Body of pancreas (tissue), 4 donors: ENCODE measurements at regions not wholly inside any gene's neighbourhood (a gene's known extent, or its start where the extent isn't known, plus 50 kb on each side); places are given as distances from the start of the nearest gene placed in this dataset.

Source experiments
- POLR2A ChIP-seq, 3 donors: fragments of 450-650 bp; IDR thresholded peaks; one replicate each; pipeline ENCODE4 v1.6.1; 2016; ENCODE audit warnings: antibody characterized with exemption in 3 of 3, mild to moderate bottlenecking in 2 of 3
- TF ChIP-seq, protein P1 (sequence below), 7 experiments: fragments of 450-650 bp in 4 of 7; fragments of 200-600 bp in 3 of 7; sonication (generic) in 3 of 7; IDR thresholded peaks; one replicate each; pipeline ENCODE4 v1.5.1; 2016 to 2019; ENCODE audit warnings: antibody characterized with exemption in 7 of 7

DNA sequence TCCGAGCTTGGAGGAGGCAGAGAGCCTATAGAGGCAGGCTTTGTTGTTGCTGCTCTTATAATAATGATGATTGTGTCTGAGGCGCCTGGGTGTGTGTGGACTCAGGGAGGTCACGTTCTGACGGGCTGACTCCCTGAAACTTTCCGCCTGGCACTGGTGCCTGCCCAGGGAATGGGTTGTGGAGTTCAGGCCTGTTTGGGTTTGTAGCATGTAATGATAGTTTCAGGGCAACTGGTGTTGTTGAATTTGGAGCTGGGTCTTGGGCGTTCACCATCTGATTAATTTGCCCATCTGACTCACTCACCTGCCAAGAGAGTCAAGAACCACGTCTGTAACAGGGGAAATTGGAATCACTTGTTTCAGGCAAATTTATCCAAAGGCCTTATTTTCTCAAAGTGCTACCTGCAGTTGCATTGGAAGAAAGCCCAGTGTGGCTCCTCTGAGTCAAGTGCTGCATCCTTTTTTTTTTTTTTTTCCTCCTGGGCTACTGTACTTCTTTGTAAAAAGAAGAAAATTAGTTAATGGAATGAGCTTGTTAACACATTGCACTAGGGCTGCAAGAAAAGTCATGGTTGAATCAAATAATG lies 386.5 kb downstream of the GADD45G start:
- TF ChIP-seq, protein P1, sequence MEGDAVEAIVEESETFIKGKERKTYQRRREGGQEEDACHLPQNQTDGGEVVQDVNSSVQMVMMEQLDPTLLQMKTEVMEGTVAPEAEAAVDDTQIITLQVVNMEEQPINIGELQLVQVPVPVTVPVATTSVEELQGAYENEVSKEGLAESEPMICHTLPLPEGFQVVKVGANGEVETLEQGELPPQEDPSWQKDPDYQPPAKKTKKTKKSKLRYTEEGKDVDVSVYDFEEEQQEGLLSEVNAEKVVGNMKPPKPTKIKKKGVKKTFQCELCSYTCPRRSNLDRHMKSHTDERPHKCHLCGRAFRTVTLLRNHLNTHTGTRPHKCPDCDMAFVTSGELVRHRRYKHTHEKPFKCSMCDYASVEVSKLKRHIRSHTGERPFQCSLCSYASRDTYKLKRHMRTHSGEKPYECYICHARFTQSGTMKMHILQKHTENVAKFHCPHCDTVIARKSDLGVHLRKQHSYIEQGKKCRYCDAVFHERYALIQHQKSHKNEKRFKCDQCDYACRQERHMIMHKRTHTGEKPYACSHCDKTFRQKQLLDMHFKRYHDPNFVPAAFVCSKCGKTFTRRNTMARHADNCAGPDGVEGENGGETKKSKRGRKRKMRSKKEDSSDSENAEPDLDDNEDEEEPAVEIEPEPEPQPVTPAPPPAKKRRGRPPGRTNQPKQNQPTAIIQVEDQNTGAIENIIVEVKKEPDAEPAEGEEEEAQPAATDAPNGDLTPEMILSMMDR (IDR thresholded peaks at IDR 0.05) = no peak
- no peak for TF ChIP-seq POLR2A (IDR thresholded peaks at IDR 0.05)
